H9 (cell line): ENCODE measurements at regions not wholly inside any gene's neighbourhood (a gene's known extent, or its start where the extent isn't known, plus 50 kb on each side); places are given as distances from the start of the nearest gene placed in this dataset.

ENCODE experiments used
- DNase-seq: peaks from one replicate; pipeline ENCODE4 v3.0.0-alpha.2; 2017
- H2AFZ ChIP-seq: one replicate; pipeline ENCODE4 v1.6.1; 2013; ENCODE audit warnings: mild to moderate bottlenecking, low read length, control low read depth, moderate library complexity
- H2AK5ac ChIP-seq: 2 replicates; pipeline ENCODE4 v1.6.1; 2013; ENCODE audit warnings: low read length, control low read depth, mixed read lengths; ENCODE audit not compliant: insufficient read length
- H2BK120ac ChIP-seq: one replicate; pipeline ENCODE4 v1.6.1; 2013; ENCODE audit warnings: low read depth, mild to moderate bottlenecking, low read length, control low read depth, inconsistent platforms; ENCODE audit not compliant: poor library complexity, severe bottlenecking
- H2BK12ac ChIP-seq: 2 replicates; pipeline ENCODE4 v1.6.1; 2013; ENCODE audit warnings: low read length, control low read depth, mixed read lengths, low read depth; ENCODE audit not compliant: insufficient read length
- H2BK15ac ChIP-seq: 2 replicates; pipeline ENCODE4 v1.6.1; 2013; ENCODE audit warnings: low read depth, low read length, control low read depth
- H2BK20ac ChIP-seq: one replicate; pipeline ENCODE4 v1.6.1; 2013; ENCODE audit warnings: low read depth, mild to moderate bottlenecking, low read length, control low read depth, inconsistent platforms; ENCODE audit not compliant: poor library complexity, severe bottlenecking
- H2BK5ac ChIP-seq: 2 replicates; pipeline ENCODE4 v1.6.1; 2013; ENCODE audit warnings: low read length, control low read depth, mixed read lengths; ENCODE audit not compliant: insufficient read length
- H3K14ac ChIP-seq: 2 replicates; pipeline ENCODE4 v1.6.1; 2013; ENCODE audit warnings: low read length, control low read depth; ENCODE audit not compliant: insufficient read depth
- H3K18ac ChIP-seq: 2 replicates; pipeline ENCODE4 v1.6.1; 2013; ENCODE audit warnings: low read depth, mild to moderate bottlenecking, mixed read lengths, low read length, control low read depth; ENCODE audit not compliant: insufficient read length
- H3K23ac ChIP-seq: 2 replicates; pipeline ENCODE4 v1.6.1; 2013; ENCODE audit warnings: low read length, control low read depth, mixed read lengths, low read depth; ENCODE audit not compliant: insufficient read length
- H3K23me2 ChIP-seq: 2 replicates; pipeline ENCODE4 v1.6.1; 2013; ENCODE audit warnings: low read depth, mild to moderate bottlenecking, mixed read lengths, low read length, control low read depth; ENCODE audit not compliant: insufficient read length, poor library complexity, severe bottlenecking
- H3K27ac ChIP-seq: 2 replicates; pipeline ENCODE4 v1.5.1; 2013; ENCODE audit warnings: low read length, control low read depth, mixed read lengths, low read depth; ENCODE audit not compliant: insufficient read length
- H3K27me3 ChIP-seq: 2 replicates; pipeline ENCODE4 v1.6.1; 2013; ENCODE audit warnings: low read length, control low read depth, inconsistent platforms; ENCODE audit not compliant: insufficient read depth
- H3K4ac ChIP-seq: 2 replicates; pipeline ENCODE4 v1.6.1; 2013; ENCODE audit warnings: low read depth, mild to moderate bottlenecking, control low read depth, inconsistent platforms, low read length, moderate library complexity
- H3K4me1 ChIP-seq: 2 replicates; pipeline ENCODE4 v1.6.1; 2013; ENCODE audit warnings: low read length, control low read depth, inconsistent platforms; ENCODE audit not compliant: insufficient read depth
- H3K4me2 ChIP-seq: 2 replicates; pipeline ENCODE4 v1.6.1; 2013; ENCODE audit warnings: low read length, control low read depth, mixed read lengths; ENCODE audit not compliant: insufficient read length, insufficient read depth
- H3K56ac ChIP-seq: 2 replicates; pipeline ENCODE4 v1.6.1; 2013; ENCODE audit warnings: low read depth, mild to moderate bottlenecking, mixed read lengths, low read length, control low read depth; ENCODE audit not compliant: insufficient read length
- H3K79me1 ChIP-seq: 2 replicates; pipeline ENCODE4 v1.6.1; 2013; ENCODE audit warnings: low read depth, mild to moderate bottlenecking, moderate library complexity, low read length, control low read depth, inconsistent platforms; ENCODE audit not compliant: insufficient read depth, poor library complexity, severe bottlenecking
- H3K79me2 ChIP-seq: 2 replicates; pipeline ENCODE4 v1.6.1; 2013; ENCODE audit warnings: low read length, control low read depth, inconsistent platforms; ENCODE audit not compliant: insufficient read depth
- H3K9ac ChIP-seq: 2 replicates; pipeline ENCODE4 v1.6.1; 2013; ENCODE audit warnings: low read length, control low read depth, mixed read lengths; ENCODE audit not compliant: insufficient read length; ENCODE audit errors: extremely low read depth
- H3K9me3 ChIP-seq: one replicate; pipeline ENCODE4 v1.6.1; 2013; ENCODE audit warnings: low read depth, low read length, inconsistent platforms; ENCODE audit not compliant: control insufficient read depth
- H3T11ph ChIP-seq: one replicate; pipeline ENCODE4 v1.6.1; 2013; ENCODE audit warnings: mild to moderate bottlenecking, low read length, control low read depth, inconsistent platforms
- H4K20me1 ChIP-seq: one replicate; pipeline ENCODE4 v1.6.1; 2013; ENCODE audit not compliant: control insufficient read depth, insufficient read length, insufficient read depth
- H4K5ac ChIP-seq: 2 replicates; pipeline ENCODE4 v1.6.1; 2013; ENCODE audit warnings: low read depth, mild to moderate bottlenecking, mixed read lengths, low read length, control low read depth; ENCODE audit not compliant: insufficient read length
- H4K8ac ChIP-seq: replicated peaks from 2 replicates; pipeline ENCODE4 v1.6.1; 2013; ENCODE audit warnings: low read length, control low read depth, mixed read lengths, low read depth; ENCODE audit not compliant: insufficient read length
- H4K91ac ChIP-seq: 2 replicates; pipeline ENCODE4 v1.6.1; 2013; ENCODE audit warnings: low read depth, mild to moderate bottlenecking, moderate library complexity, mixed read lengths, low read length, control low read depth; ENCODE audit not compliant: insufficient read length
- H3K27ac Mint-ChIP-seq, 3 experiments: 2 replicates in 2 of 3; 3 replicates in 1 of 3; pipeline ENCODE4 v1.8.0; 2020 to 2021; ENCODE audit warnings: mixed read lengths in 3 of 3, mild to moderate bottlenecking in 1 of 3, moderate library complexity in 1 of 3
- H3K27me3 Mint-ChIP-seq: 2 replicates; pipeline ENCODE4 v1.8.0; 2021; ENCODE audit warnings: low read depth, mild to moderate bottlenecking, moderate library complexity, mixed read lengths
- H3K36me3 Mint-ChIP-seq, 3 experiments: 2 replicates in 2 of 3; 3 replicates in 1 of 3; pipeline ENCODE4 v1.8.0; 2020 to 2021; ENCODE audit warnings: low read depth in 3 of 3, mixed read lengths in 3 of 3; ENCODE audit not compliant: insufficient read depth in 1 of 3
- H3K4me1 Mint-ChIP-seq, 2 experiments: 2 replicates each; pipeline ENCODE4 v1.8.0; 2020; ENCODE audit warnings: mixed read lengths in 2 of 2
- H3K4me3 Mint-ChIP-seq, 2 experiments: 2 replicates in 1 of 2; 3 replicates in 1 of 2; pipeline ENCODE4 v1.8.0; 2020 to 2021; ENCODE audit warnings: mild to moderate bottlenecking in 2 of 2, mixed read lengths in 2 of 2, moderate library complexity in 1 of 2
- H3K9me3 Mint-ChIP-seq, 2 experiments: 2 replicates in 1 of 2; 3 replicates in 1 of 2; pipeline ENCODE4 v1.8.0; 2020; ENCODE audit warnings: mild to moderate bottlenecking in 2 of 2, mixed read lengths in 2 of 2, moderate library complexity in 1 of 2
- WGBS: extraction: QIAGEN DNeasy Blood & Tissue Kit; methylation state at CpG from one replicate; pipeline ENCODE4 v1.1.7; 2013; ENCODE audit warnings: missing lambda C conversion rate, low lambda C conversion rate, mixed read lengths; ENCODE audit not compliant: insufficient read length; ENCODE audit errors: extremely low coverage; 5-methylcytosine and 5-hydroxymethylcytosine counted together
- TF ChIP-seq, protein P1 (sequence below): fragments of 200-600 bp; sonication (generic); conservative IDR thresholded peaks from 3 replicates; pipeline ENCODE4 v1.8.0; 2021; ENCODE audit warnings: antibody characterized with exemption, mild to moderate bottlenecking

DNA sequence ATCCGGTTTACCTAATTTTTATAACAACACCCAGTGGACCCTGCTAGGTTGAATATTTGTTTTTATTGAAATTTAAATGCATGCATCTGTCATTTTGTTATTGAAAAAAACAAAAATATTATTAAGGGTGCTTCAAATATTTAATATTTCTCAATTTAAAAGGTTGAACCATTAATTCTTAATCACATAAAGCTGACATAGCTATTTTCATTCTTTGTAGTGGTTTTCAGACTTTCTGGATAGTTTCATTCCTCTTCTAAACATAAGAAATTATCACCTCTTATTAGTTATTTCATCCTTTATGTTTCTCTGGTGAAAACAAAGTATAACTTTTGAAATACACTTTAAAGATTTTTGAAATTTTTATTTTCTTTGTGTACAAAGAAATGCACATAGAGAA, 369.9 kb upstream of the PLSCR5 start:
- Histone ChIP-seq H2AFZ (no peak overlapping the region), H3K4me1 (no peaks in the 10 kb centered on the region; the same call in 1 of the 2 replicates), H3T11ph (no peak overlapping the region), H4K20me1 (no peaks in the 10 kb centered on the region), H3K79me2 (no peaks in the 10 kb centered on the region), H4K5ac (no peak overlapping the region), H3K18ac (no peak overlapping the region), H3K4ac (no peak overlapping the region), H3K79me1 (no peaks in the 10 kb centered on the region), H3K9ac (no peak overlapping the region), H3K27me3 (no peaks in the 10 kb centered on the region), H3K23me2 (no peaks in the 10 kb centered on the region), H3K27ac (no peak overlapping the region), H2BK15ac (no peak overlapping the region), H3K14ac (no peak overlapping the region), H3K56ac (no peak overlapping the region), H2BK12ac (no peak overlapping the region), H3K9me3 (no peaks in the 10 kb centered on the region), H2AK5ac (no peak overlapping the region), H2BK120ac (no peak overlapping the region), H3K4me2 (no peak overlapping the region), H4K91ac (no peak overlapping the region), H4K8ac (no peak overlapping the region), H3K23ac (no peak overlapping the region), H2BK20ac (no peak overlapping the region), H2BK5ac (no peak overlapping the region)
- Mint-ChIP-seq H3K27ac (no peak overlapping the region), H3K4me3 (no peak overlapping the region), H3K27me3 (no peaks in the 10 kb centered on the region), H3K36me3 (no peaks in the 10 kb centered on the region), H3K9me3 (no peaks in the 10 kb centered on the region), H3K4me1 (peaks cover 0 to 7% of the 10 kb centered on the region in 2 experiments; a peak in 2 of 4 replicates)
- no CpG with 5 or more reads among the region's 1 CpG for WGBS
- no peak for DNase-seq
- TF ChIP-seq, protein P1, sequence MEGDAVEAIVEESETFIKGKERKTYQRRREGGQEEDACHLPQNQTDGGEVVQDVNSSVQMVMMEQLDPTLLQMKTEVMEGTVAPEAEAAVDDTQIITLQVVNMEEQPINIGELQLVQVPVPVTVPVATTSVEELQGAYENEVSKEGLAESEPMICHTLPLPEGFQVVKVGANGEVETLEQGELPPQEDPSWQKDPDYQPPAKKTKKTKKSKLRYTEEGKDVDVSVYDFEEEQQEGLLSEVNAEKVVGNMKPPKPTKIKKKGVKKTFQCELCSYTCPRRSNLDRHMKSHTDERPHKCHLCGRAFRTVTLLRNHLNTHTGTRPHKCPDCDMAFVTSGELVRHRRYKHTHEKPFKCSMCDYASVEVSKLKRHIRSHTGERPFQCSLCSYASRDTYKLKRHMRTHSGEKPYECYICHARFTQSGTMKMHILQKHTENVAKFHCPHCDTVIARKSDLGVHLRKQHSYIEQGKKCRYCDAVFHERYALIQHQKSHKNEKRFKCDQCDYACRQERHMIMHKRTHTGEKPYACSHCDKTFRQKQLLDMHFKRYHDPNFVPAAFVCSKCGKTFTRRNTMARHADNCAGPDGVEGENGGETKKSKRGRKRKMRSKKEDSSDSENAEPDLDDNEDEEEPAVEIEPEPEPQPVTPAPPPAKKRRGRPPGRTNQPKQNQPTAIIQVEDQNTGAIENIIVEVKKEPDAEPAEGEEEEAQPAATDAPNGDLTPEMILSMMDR = no peak
